SK-N-SH (cell line): ENCODE measurements at regions not wholly inside any gene's neighbourhood (a gene's known extent, or its start where the extent isn't known, plus 50 kb on each side); places are given as distances from the start of the nearest gene placed in this dataset.

Source experiments
- CTCF ChIA-PET: fragments of 300-600, 350-600 bp; formaldehyde crosslinking; extraction: SDS; loops from one replicate; lab custom pipeline; 2021; lab: Yijun Ruan, JAX
- POLR2A ChIA-PET: fragments of 350-600 bp; sonication (Branson Sonifier 250); formaldehyde crosslinking; extraction: SDS; loops from one replicate; lab custom pipeline; 2020; ENCODE audit warnings: antibody characterized with exemption, inconsistent platforms; lab: Yijun Ruan, JAX
- DNase-seq: peaks from one replicate; pipeline ENCODE4 v3.0.0; 2012
- H2AFZ ChIP-seq: fragments of 200-600 bp; sonication (generic); 2 replicates; pipeline ENCODE4 v1.8.1; 2016; ENCODE audit warnings: antibody characterized with exemption, mild to moderate bottlenecking, low read depth
- H3F3A ChIP-seq: fragments of 200-600 bp; sonication (generic); replicated peaks from 2 replicates; pipeline ENCODE3; 2016; ENCODE audit warnings: antibody characterized with exemption, mild to moderate bottlenecking; ENCODE audit not compliant: insufficient read depth
- H3K27ac ChIP-seq, 2 experiments: fragments of 200-500 bp in 1 of 2; fragments of 200-600 bp in 1 of 2; sonication (Bioruptor generic) in 1 of 2; sonication (generic), shearing (Covaris generic) in 1 of 2; 2 replicates each; pipeline versions ENCODE4 v1.5.1 to v1.6.1; 2014 to 2016; ENCODE audit warnings: low read depth in 2 of 2, inconsistent platforms in 1 of 2, low read length in 1 of 2, mild to moderate bottlenecking in 1 of 2, mixed read lengths in 1 of 2
- H3K27me3 ChIP-seq: fragments of 200-600 bp; sonication (generic), shearing (Covaris generic); 2 replicates; pipeline ENCODE4 v1.6.1; 2016; ENCODE audit warnings: mixed run types; ENCODE audit not compliant: insufficient read depth
- H3K36me3 ChIP-seq, 2 experiments: fragments of 200-500 bp in 1 of 2; fragments of 200-600 bp in 1 of 2; sonication (Bioruptor generic) in 1 of 2; sonication (generic) in 1 of 2; replicated peaks in 1 of 2; 2 replicates each; pipeline versions ENCODE3 to v1.5.1; 2014 to 2016; ENCODE audit warnings: low read length in 1 of 2, mild to moderate bottlenecking in 1 of 2; ENCODE audit not compliant: insufficient read depth in 2 of 2, control insufficient read depth in 1 of 2
- H3K4me1 ChIP-seq, 2 experiments: fragments of 200-500 bp in 1 of 2; fragments of 200-600 bp in 1 of 2; sonication (Bioruptor generic) in 1 of 2; sonication (generic), shearing (Covaris generic) in 1 of 2; 2 replicates each; pipeline versions ENCODE4 v1.5.1 to v1.6.1; 2014 to 2016; ENCODE audit warnings: low read depth in 1 of 2, low read length in 1 of 2, mixed run types in 1 of 2; ENCODE audit not compliant: insufficient read depth in 2 of 2, control insufficient read depth in 1 of 2
- H3K4me2 ChIP-seq: fragments of 200-600 bp; sonication (generic), shearing (Covaris generic); 2 replicates; pipeline ENCODE4 v1.6.1; 2017; ENCODE audit warnings: mixed run types
- H3K4me3 ChIP-seq, 2 experiments: fragments of 200-500 bp in 1 of 2; fragments of 200-600 bp in 1 of 2; sonication (Bioruptor generic) in 1 of 2; sonication (generic), shearing (Covaris generic) in 1 of 2; 2 replicates each; pipeline versions ENCODE4 v1.5.1 to v1.8.1; 2014 to 2016; ENCODE audit warnings: low read depth in 2 of 2, inconsistent platforms in 1 of 2, low read length in 1 of 2, mild to moderate bottlenecking in 1 of 2, mixed read lengths in 1 of 2, moderate library complexity in 1 of 2
- H3K79me2 ChIP-seq: fragments of 200-600 bp; sonication (generic); 2 replicates; pipeline ENCODE4 v1.8.1; 2017; ENCODE audit warnings: mild to moderate bottlenecking; ENCODE audit not compliant: insufficient read depth
- H3K9ac ChIP-seq: fragments of 200-600 bp; sonication (generic); 2 replicates; pipeline ENCODE4 v1.6.1; 2017; ENCODE audit warnings: mixed run types
- H3K9me2 ChIP-seq: fragments of 200-600 bp; sonication (generic); 2 replicates; pipeline ENCODE4 v1.6.1; 2017; ENCODE audit warnings: mixed run types
- H3K9me3 ChIP-seq: fragments of 200-600 bp; sonication (generic); 2 replicates; pipeline ENCODE4 v1.6.1; 2017; ENCODE audit warnings: mixed run types, mild to moderate bottlenecking, moderate library complexity
- H4K20me1 ChIP-seq: fragments of 200-600 bp; sonication (generic); 2 replicates; pipeline ENCODE4 v1.6.1; 2017; ENCODE audit warnings: mild to moderate bottlenecking, mixed run types; ENCODE audit not compliant: insufficient read depth
- ELF1 ChIP-seq: IDR thresholded peaks from 2 replicates; pipeline ENCODE4 v1.4.0; 2012
- FOSL2 ChIP-seq: IDR thresholded peaks from 2 replicates; pipeline ENCODE4 v1.4.0; 2012; ENCODE audit warnings: low read depth, mild to moderate bottlenecking, moderate library complexity, borderline replicate concordance
- FOXJ3 ChIP-seq: sonication (generic); formaldehyde crosslinking; IDR thresholded peaks from 2 replicates; pipeline ENCODE4 v1.5.1; 2020; ENCODE audit warnings: mild to moderate bottlenecking, missing genetic modification reagents
- GATA2 ChIP-seq: sonication (generic); formaldehyde crosslinking; IDR thresholded peaks from 2 replicates; pipeline ENCODE4 v1.5.0; 2020; ENCODE audit warnings: mild to moderate bottlenecking, missing genetic modification reagents
- MAX ChIP-seq: IDR thresholded peaks from 2 replicates; pipeline ENCODE4 v1.4.0; 2012; ENCODE audit warnings: low read depth
- NRF1 ChIP-seq: IDR thresholded peaks from 2 replicates; pipeline ENCODE4 v1.6.1; 2012; ENCODE audit warnings: low read depth, mild to moderate bottlenecking, low read length
- RCOR1 ChIP-seq: fragments of 150-350 bp; IDR thresholded peaks from 2 replicates; pipeline ENCODE4 v1.6.1; 2017; ENCODE audit warnings: antibody characterized with exemption, low read length
- REST ChIP-seq: IDR thresholded peaks from 2 replicates; pipeline ENCODE4 v1.6.1; 2012; ENCODE audit warnings: mild to moderate bottlenecking, low read depth, low read length, moderate library complexity
- SIN3A ChIP-seq: IDR thresholded peaks from 2 replicates; pipeline ENCODE4 v1.6.1; 2012; ENCODE audit warnings: low read depth, mild to moderate bottlenecking, low read length, moderate library complexity, borderline replicate concordance
- SMC3 ChIP-seq: IDR thresholded peaks from 2 replicates; pipeline ENCODE4 v1.6.1; 2012; ENCODE audit warnings: low read depth, low read length, improper control_type of control experiment
- TCF12 ChIP-seq: IDR thresholded peaks from 2 replicates; pipeline ENCODE4 v1.4.0; 2012
- WGBS: methylation state at CpG from one replicate; pipeline ENCODE4 v1.1.6; 2017; ENCODE audit warnings: low lambda C conversion rate; 5-methylcytosine and 5-hydroxymethylcytosine counted together
- TF ChIP-seq, protein P1 (sequence below): fragments of 200-600 bp; sonication (generic); IDR thresholded peaks from 2 replicates; pipeline ENCODE4 v1.6.1; 2017; ENCODE audit warnings: antibody characterized with exemption, mild to moderate bottlenecking, moderate library complexity
- TF ChIP-seq, protein P2 (sequence below): fragments of 150-350 bp; IDR thresholded peaks from 2 replicates; pipeline ENCODE4 v1.6.1; 2016; ENCODE audit warnings: mild to moderate bottlenecking, low read depth, low read length

- TF ChIP-seq REST = no peak
- TF ChIP-seq SIN3A = no peak
- TF ChIP-seq NRF1 = no peak
- no peak for TF ChIP-seq MAX
- no peak for TF ChIP-seq FOSL2
- TF ChIP-seq, protein P1, sequence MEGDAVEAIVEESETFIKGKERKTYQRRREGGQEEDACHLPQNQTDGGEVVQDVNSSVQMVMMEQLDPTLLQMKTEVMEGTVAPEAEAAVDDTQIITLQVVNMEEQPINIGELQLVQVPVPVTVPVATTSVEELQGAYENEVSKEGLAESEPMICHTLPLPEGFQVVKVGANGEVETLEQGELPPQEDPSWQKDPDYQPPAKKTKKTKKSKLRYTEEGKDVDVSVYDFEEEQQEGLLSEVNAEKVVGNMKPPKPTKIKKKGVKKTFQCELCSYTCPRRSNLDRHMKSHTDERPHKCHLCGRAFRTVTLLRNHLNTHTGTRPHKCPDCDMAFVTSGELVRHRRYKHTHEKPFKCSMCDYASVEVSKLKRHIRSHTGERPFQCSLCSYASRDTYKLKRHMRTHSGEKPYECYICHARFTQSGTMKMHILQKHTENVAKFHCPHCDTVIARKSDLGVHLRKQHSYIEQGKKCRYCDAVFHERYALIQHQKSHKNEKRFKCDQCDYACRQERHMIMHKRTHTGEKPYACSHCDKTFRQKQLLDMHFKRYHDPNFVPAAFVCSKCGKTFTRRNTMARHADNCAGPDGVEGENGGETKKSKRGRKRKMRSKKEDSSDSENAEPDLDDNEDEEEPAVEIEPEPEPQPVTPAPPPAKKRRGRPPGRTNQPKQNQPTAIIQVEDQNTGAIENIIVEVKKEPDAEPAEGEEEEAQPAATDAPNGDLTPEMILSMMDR = no peak
These were observed 52.7 kb upstream of the FAT4 start (continued) for GRCh38 chr4:125262079-125262478.

- POLR2A ChIA-PET = no interaction called here
- peaks cover 0 to 4% of the 10 kb centered on the region in 2 experiments; a peak in 2 of 4 replicates for H3K4me1 ChIP-seq
- H3K79me2 ChIP-seq = no peaks in the 10 kb centered on the region
- no peak overlapping the region for H3K4me2 ChIP-seq
- no peaks in the 10 kb centered on the region for H3K9me3 ChIP-seq
- H4K20me1 ChIP-seq = no peaks in the 10 kb centered on the region
- no peaks in the 10 kb centered on the region for H3K27me3 ChIP-seq
- H3F3A ChIP-seq = peaks cover 11% of the 10 kb centered on the region
- no peak overlapping the region for H3K9ac ChIP-seq
- no peak overlapping the region for H3K4me3 ChIP-seq
- 0 out of 4 replicates have a peak overlapping the region, but pooled peaks of 1 of the 2 experiments have one; percentile 1 for H3K27ac ChIP-seq
- TF ChIP-seq RCOR1 (no peak), GATA2 (no peak), FOXJ3 (no peak), REST (no peak), SMC3 (no peak), ELF1 (no peak), SIN3A (no peak), TCF12 (no peak)
- TF ChIP-seq, protein P2, sequence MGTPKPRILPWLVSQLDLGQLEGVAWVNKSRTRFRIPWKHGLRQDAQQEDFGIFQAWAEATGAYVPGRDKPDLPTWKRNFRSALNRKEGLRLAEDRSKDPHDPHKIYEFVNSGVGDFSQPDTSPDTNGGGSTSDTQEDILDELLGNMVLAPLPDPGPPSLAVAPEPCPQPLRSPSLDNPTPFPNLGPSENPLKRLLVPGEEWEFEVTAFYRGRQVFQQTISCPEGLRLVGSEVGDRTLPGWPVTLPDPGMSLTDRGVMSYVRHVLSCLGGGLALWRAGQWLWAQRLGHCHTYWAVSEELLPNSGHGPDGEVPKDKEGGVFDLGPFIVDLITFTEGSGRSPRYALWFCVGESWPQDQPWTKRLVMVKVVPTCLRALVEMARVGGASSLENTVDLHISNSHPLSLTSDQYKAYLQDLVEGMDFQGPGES = no peak
- whole genome bisulfite sequencing = 96% methylated on average over 1 of the region's 1 CpG
- no peaks in the 10 kb centered on the region for H3K9me2 ChIP-seq
- no peak for DNase-seq
- CTCF ChIA-PET = interaction anchor here (1.5 kb wide), 1 partner anchor 920 kb away, joined by 5 read pairs; no protein-coding TSS in a partner anchor
- no peak overlapping the region for H2AFZ ChIP-seq
- no peaks in the 10 kb centered on the region for H3K36me3 ChIP-seq
These were observed 60.6 kb upstream of the FAT4 start for GRCh38 chr4:125254106-125254505.
